GM18520 (cell line): ENCODE measurements at regions not wholly inside any gene's neighbourhood (a gene's known extent, or its start where the extent isn't known, plus 50 kb on each side); places are given as distances from the start of the nearest gene placed in this dataset.

Source experiments
- ATAC-seq: cut with Tn5 transposase; IDR thresholded peaks from one replicate; pipeline ENCODE4 v1.9.1; 2021; ENCODE audit not compliant: unreplicated experiment

- ATAC-seq = no peak
Measured at GRCh38 chr13:79740991-79741390, 260.0 kb downstream of the NDFIP2 start.

GRCh38 chr13:79736356-79736755 is 255.4 kb downstream of the NDFIP2 start:
- no peak for ATAC-seq

DNA sequence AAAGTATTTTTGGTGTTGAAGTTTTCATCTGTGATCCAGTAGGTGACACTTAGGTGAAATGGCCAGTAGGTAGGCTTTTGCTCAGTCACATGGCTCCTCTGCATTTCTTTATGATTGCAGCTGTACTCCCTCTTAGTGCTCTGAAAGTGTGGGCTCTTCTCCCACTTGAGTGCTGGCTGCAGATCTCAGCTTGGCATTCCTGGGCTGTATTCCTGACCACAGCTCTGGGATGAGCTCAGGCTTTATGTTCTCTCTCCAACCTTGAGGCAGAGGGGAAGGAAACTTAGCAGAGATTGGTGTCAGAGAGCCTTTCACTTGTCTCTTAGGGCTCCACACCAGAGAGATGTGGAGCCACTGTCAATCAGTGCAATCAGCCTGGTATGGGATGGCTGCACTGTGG is 254.3 kb downstream of the NDFIP2 start:
- no peak for ATAC-seq

DNA sequence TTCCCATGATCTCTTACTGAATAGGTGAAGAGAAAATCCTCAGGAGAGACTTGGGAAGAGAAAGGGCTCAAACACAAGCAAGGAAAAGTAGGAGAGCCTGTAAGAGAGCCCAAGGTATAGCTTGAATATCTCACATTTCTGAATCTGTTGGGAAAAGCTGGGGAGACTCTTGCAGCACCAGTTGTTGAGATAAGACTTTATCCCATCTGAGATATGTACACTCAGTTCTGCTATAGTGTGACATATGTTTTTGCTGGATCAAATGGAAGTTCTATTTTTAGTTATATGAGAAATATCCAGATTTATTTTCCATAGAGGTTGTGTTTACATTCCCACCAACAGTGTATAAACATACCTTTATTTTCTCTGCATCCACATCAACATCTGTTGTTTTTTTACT is 246.1 kb downstream of the NDFIP2 start:
- ATAC-seq = no peak

- no peak for ATAC-seq
Measured at GRCh38 chr13:79725841-79726240, 244.9 kb downstream of the NDFIP2 start.

DNA sequence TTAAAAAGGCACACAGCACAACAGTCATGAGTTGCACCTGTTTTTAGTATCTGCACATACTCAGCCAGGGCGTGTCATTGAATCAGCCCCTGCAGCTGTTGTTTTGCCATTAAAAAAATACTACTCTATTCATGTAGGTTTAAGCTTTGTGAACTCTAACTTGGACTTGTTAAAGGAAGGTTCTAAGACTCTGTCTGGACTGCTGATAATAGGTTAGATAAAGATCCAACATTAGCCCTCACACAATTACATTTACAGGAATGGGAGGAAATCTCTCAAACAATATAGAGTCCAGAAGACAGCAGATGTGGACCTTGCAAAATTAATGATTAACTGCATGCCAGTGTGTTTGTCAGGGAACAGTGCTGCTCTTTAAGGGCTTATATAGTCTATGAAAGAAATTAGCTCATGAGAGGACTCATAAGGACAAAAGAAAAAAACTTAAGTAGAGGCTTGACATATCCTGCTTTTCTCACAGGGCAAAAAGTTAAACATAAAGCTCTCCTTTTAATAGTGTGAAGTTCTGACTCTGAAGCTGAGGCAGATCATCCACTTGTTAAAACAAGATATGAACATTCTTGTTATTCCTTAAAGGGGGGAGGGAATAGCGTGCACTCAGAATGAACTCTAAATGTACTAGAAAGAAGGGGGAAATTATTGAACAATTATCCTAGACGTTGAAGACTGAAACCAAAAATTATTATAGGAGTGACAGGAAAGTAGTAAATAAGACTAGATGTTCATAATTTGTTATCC is 243.6 kb downstream of the NDFIP2 start:
- no peak for ATAC-seq

DNA sequence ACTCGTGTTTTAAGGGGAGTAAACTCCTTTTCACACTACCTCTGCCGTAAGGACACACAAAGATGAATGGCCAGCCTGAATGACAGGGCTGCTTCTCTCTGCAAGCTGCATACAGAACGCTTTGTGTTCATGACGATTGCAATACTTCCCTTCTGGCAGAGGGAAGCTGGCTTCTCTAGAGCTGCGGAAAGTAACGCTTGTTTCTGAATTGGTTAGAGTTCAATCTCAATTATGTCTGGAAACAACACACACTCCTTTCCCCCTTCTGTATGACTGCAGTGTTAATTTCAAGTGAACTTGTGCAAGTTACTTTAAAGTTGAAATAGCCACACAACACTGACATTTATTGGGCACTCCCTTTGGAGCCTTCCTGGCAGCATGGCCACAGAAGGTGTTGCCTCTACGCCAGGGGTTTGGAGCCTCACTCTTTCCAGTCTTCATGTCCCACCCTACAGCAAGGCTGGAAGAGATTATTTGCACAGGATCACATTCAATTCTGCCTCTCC is 242.6 kb downstream of the NDFIP2 start:
- no peak for ATAC-seq

- no peak for ATAC-seq
Measured at GRCh38 chr13:79722885-79723445, 242.0 kb downstream of the NDFIP2 start.

DNA sequence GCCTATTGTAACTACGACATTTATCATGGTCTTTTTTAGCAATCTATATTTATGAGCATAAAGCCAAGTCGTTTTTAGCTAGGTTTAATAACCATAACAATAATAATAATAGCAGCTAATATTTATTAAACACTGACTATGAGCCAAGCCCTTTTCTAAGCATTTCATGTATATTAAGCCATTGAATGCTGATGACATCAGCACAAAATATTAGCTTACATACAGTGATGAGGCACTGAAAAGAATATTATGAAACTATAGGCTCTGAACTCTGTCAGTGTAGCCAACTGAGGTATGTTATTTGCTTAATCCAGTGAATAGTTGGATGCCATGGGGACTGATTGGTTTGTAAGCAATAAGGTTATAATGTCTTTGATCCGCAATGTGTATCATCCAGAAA is 235.2 kb downstream of the NDFIP2 start:
- no peak for ATAC-seq

GRCh38 chr13:79711631-79712030 is 230.7 kb downstream of the NDFIP2 start:
- ATAC-seq = no peak

- ATAC-seq = no peak
Measured at GRCh38 chr13:79710376-79710775, 229.4 kb downstream of the NDFIP2 start.

GRCh38 chr13:79709471-79709870 is 228.5 kb downstream of the NDFIP2 start:
- no peak for ATAC-seq

DNA sequence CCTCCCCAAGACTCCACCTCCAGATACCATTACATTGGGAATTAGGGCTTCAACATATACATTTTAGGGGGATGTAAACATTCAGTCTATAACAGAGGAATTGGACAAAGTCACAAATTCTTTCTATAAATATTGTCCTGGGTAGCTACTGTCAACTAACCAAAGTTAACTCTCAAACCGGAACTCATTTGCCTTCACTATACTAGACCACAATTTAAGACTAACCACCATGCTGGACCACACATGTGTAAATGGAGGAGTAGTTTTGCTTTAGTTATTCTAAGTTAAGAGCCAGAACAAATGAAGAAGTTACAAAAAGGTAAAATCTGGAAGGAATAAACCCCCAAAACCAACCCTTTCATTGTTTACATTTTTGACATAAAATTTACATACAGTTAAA is 222.8 kb downstream of the NDFIP2 start:
- peak; percentile 87 for ATAC-seq

GRCh38 chr13:79695754-79696153 is 214.8 kb downstream of the NDFIP2 start:
- ATAC-seq = no peak

DNA sequence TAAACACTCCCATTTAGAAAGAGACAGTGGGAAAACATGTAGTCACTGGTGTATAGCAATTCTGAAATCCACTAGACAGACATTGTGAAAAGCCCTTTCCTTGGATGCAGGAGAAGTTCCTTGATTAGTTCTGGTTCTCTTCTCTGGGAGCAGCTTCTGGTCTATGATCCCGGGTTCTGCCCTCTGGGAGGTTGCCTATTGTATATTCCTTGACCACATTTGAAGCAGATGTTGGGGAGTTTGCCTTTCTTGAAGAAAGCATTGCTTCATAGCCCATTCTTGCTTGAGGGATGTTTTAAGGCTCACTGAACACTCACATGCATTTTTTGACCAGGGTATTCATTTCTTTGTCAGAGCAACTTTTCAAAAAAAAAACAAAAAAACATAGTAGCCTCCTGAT is 211.9 kb downstream of the NDFIP2 start:
- ATAC-seq = no peak

DNA sequence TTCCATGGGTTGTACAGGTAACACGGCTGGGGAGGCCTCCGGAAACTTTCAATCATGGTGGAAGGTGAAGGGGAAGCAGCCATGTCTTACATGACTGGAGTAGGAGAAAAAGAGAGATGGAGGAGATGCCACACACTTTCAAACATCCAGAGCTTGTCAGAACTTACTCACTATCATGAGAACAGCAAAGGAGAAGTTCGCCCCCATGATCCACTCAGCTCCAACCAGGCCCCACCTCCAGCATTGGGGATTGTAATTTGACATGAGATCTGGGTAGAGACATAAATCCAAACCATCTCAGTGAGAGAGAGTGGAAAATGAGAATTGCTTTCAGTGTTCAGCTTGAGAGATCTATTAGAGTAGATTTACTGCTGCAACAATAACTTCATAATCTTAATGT is 210.9 kb downstream of the NDFIP2 start:
- ATAC-seq = no peak

- ATAC-seq = no peak
Measured at GRCh38 chr13:79688741-79689140, 207.8 kb downstream of the NDFIP2 start.

DNA sequence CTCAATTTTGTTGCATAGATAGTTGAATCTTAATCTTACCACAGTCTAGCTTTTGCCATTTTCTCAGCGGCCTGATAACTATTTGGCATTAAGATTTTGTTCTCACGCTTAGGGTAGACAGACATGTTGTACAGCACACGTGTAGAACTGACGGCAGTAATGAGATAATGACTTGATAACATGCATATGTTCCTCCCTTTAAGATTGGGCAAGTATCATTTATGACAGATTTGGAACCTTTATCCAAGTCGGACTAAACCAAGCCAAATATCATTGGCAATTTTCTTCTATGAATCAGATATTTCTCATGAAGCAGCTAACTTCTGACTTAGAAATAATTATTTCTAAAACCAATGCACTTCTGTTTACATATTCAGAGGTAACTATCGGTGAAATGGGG is 205.5 kb downstream of the NDFIP2 start:
- no peak for ATAC-seq

- ATAC-seq = no peak
Measured at GRCh38 chr13:79684371-79684770, 203.4 kb downstream of the NDFIP2 start.

DNA sequence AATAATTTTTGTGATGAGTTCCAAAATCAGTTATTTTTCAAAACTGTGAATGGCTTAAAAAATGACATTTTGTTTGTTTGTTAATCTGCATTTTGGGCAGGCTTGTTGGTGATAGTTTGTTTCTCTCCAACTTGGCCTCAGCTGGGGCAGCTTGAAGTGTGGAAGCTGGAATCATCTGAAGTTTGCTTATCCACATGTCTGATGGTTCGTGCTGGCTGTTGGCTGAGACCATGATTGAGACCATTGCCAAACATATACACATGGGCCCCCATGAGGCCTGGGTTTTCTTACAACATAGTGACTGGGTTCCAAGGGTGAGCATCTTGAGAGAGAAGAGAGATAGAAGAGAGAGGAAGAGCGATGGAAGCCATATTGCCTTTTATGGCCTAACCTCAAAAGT is 201.2 kb downstream of the NDFIP2 start:
- no peak for ATAC-seq

DNA sequence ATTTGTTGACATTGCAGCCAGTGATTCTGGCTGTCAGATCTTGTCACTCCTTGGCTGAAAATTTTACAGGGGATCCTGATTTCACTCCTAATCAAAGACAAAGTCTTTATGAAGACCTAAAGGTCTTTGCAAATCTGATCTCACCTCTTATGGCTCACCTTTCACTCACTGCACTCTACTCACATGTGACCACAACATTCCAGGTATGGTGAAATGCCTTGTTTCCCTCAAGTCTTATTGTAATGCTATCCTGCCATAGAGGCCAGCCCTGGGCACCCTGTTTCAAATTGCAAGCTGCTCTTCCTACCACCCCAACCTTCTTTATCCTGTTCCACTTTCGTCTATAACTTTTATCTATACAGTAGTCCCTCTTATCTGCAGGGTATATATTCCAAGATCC is 200.1 kb downstream of the NDFIP2 start:
- ATAC-seq = no peak

GRCh38 chr13:79680485-79680884 is 199.5 kb downstream of the NDFIP2 start:
- ATAC-seq = no peak

DNA sequence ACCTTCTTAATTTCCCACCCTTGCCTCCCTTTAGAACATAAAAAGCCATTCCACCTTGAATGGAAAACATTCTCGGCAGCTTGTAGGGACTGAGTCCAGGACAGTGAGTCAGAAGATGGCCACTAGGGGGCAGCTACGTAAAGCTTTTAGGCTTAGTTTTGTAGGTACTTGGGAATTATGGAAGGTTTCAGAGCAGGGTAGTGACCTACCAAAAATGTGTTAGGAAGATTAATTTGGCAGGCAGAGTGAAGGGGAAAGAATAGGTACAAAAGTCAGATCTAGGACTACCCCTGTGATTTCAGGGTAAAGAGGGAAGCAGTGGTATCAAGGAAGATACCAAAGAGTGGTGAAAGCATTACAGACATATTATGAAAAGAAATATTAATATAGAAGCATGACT is 198.4 kb downstream of the NDFIP2 start:
- ATAC-seq = no peak
